ENCODE measurements at regions not wholly inside any gene's neighbourhood (a gene's known extent, or its start where the extent isn't known, plus 50 kb on each side); places are given as distances from the start of the nearest gene placed in this dataset.

- no peak for TF ChIP-seq EZH2 (IDR thresholded peaks at IDR 0.05; ENCODE audit: borderline replicate concordance, low read depth, low read length, severe bottlenecking)
- no peak for TF ChIP-seq CTCF (IDR thresholded peaks at IDR 0.05; ENCODE audit: borderline replicate concordance, extremely low read depth, low read length, poor library complexity, severe bottlenecking)
Measured at GRCh38 chr3:6120786-6121185, 740.1 kb upstream of the GRM7 start.

Measured in DND-41 (cell line).